Heart left ventricle (tissue), 16 donors: ENCODE measurements at regions not wholly inside any gene's neighbourhood (a gene's known extent, or its start where the extent isn't known, plus 50 kb on each side); places are given as distances from the start of the nearest gene placed in this dataset.

Experiments
- ATAC-seq, 4 donors: fragments of 200-7000 bp; cut with Tn5 transposase; one replicate each; pipeline ENCODE4 v1.9.1; 2020 to 2022; ENCODE audit warnings: moderate library complexity in 4 of 4, mild to moderate bottlenecking in 3 of 4, moderate number of reproducible peaks in 1 of 4
- DNase-seq, 5 donors: peaks; one replicate each; pipeline ENCODE4 v3.0.0-alpha.2; 2020
- H3K27ac ChIP-seq, 12 donors: fragments of 200-600 bp; sonication (generic) in 4 of 12; one replicate each; pipeline versions ENCODE4 v1.5.0 to v1.8.0; 2016 to 2022; ENCODE audit warnings: mild to moderate bottlenecking in 2 of 12
- H3K27me3 ChIP-seq, 9 donors: fragments of 200-600 bp; sonication (generic) in 2 of 9; one replicate each; pipeline versions ENCODE4 v1.5.1 to v1.8.0; 2016 to 2022; ENCODE audit warnings: mild to moderate bottlenecking in 3 of 9
- H3K36me3 ChIP-seq, 9 donors: fragments of 200-600 bp; sonication (generic) in 2 of 9; one replicate each; pipeline versions ENCODE4 v1.5.0 to v1.8.0; 2018 to 2022; ENCODE audit warnings: mild to moderate bottlenecking in 2 of 9
- H3K4me1 ChIP-seq, 12 donors: fragments of 200-600 bp; sonication (generic) in 4 of 12; one replicate each; pipeline versions ENCODE4 v1.5.0 to v1.8.0; 2016 to 2022; ENCODE audit warnings: mild to moderate bottlenecking in 3 of 12
- H3K4me3 ChIP-seq, 12 donors: fragments of 200-600 bp; sonication (generic) in 4 of 12; one replicate each; pipeline versions ENCODE4 v1.5.0 to v1.8.0; 2017 to 2022; ENCODE audit warnings: mild to moderate bottlenecking in 9 of 12, moderate library complexity in 4 of 12
- H3K9me3 ChIP-seq, 12 donors: fragments of 200-600 bp; sonication (generic) in 4 of 12; one replicate each; pipeline versions ENCODE4 v1.5.0 to v1.8.0; 2016 to 2022; ENCODE audit warnings: mild to moderate bottlenecking in 1 of 12
- CTCF ChIP-seq, 12 donors: fragments of 200-600 bp; sonication (generic) in 4 of 12; IDR thresholded peaks; one replicate each; pipeline versions ENCODE4 v1.5.0 to v1.8.0; 2018 to 2022; ENCODE audit warnings: antibody characterized with exemption in 12 of 12, mild to moderate bottlenecking in 5 of 12
- POLR2A ChIP-seq, 2 donors: fragments of 450-650 bp; IDR thresholded peaks; one replicate each; pipeline ENCODE4 v1.6.1; 2017; ENCODE audit warnings: antibody characterized with exemption in 2 of 2, mild to moderate bottlenecking in 2 of 2, moderate library complexity in 2 of 2
- WGBS, 4 donors: extraction: QIAGEN DNeasy Blood & Tissue Kit in 2 of 4; methylation state at CpG; one replicate each; pipeline versions ENCODE4 v1.1.5 to v1.1.7; 2013 to 2018; 5-methylcytosine and 5-hydroxymethylcytosine counted together
- intact Hi-C, 10 donors: fragments of 100-400 bp; cut with DNase I; formaldehyde crosslinking; loops; one replicate each; pipeline versions ENCODE4 v1.11.1 to v1.14.2; 2022
- donor health status: ischemic (EF 13 %, LVEDD 7.1; RV severe dilation, severe dysfunction).
- donor health status: healthy with polysubstance abuse.
- donor health status: DM: no; HTN: yes; CAD: no.
- donor health status: DM: no; HTN: no; CAD: no.
- donor health status: ischemic (EF 25% LVEDD 6.9; RV normal size, moderate dysfunction).
- donor health status: ischemic (EF 25% LVEDD 5.7; RV mildly dilated, moderate dysfunction).
- donor health status: healthy.
- donor health status: DM: yes; HTN: yes; CAD: no.
- donor health status: ischemic (EF 35%, LVEDD 5.7; RV mildly dilated, moderate dysfunction).
- donor health status: nonischemic (EF 11% LVEDD 7.7; RV severe dilation, severe dysfunction).
- donor health status: DM: yes; HTN: yes; CAD: no.
- donor health status: PGD.
- donor health status: ischemic (EF 29% LVEDD 5.4; RV normal size, mild dysfunction).
- donor health status: nonischemic (EF 23%, LVEDD 6.1; RV moderate dilation, normal function).

- Histone ChIP-seq H3K36me3 (no peaks in the 10 kb centered on the region), H3K4me1 (no peaks in the 10 kb centered on the region), H3K9me3 (peaks cover 0 to 24% (median 12%) of the 10 kb centered on the region in 12 donors), H3K4me3 (no peak overlapping the region), H3K27me3 (no peaks in the 10 kb centered on the region), H3K27ac (no peak overlapping the region)
- no peak for TF ChIP-seq POLR2A (IDR thresholded peaks at IDR 0.05)
- TF ChIP-seq CTCF (IDR thresholded peaks at IDR 0.05), result no peak
- ATAC-seq, result no peak
- no peak for DNase-seq
- 39 to 57% (median 40%) methylated on average over 1 of the region's 1 CpG for WGBS, 4 donors
- intact Hi-C loops, result no loop called here
Observed at GRCh38 chr5:117263231-117263630, 688.6 kb upstream of the SEMA6A start.

GRCh38 chr5:117262572-117263131 lies 688.0 kb upstream of the SEMA6A start:
- ATAC-seq (no peak), DNase-seq (no peak)
- no peaks in the 10 kb centered on the region for H3K4me1 ChIP-seq
- no peaks in the 10 kb centered on the region for H3K36me3 ChIP-seq
- intact Hi-C loops, result no loop called here
- no peak overlapping the region for H3K4me3 ChIP-seq
- peaks cover 0 to 22% (median 12%) of the 10 kb centered on the region in 12 donors for H3K9me3 ChIP-seq
- WGBS, 4 donors, result 77 to 80% (median 78%) methylated on average over 4 of the region's 4 CpGs
- no peaks in the 10 kb centered on the region for H3K27me3 ChIP-seq
- H3K27ac ChIP-seq, result no peak overlapping the region
- TF ChIP-seq CTCF (IDR thresholded peaks at IDR 0.05) (no peak), POLR2A (IDR thresholded peaks at IDR 0.05) (no peak)

- no peak for ATAC-seq
- 86 to 95% (median 90%) methylated on average over 7 of the region's 7 CpGs for WGBS, 4 donors
- intact Hi-C loops, result no loop called here
- Histone ChIP-seq H3K36me3 (no peaks in the 10 kb centered on the region), H3K9me3 (peaks cover 0 to 22% (median 12%) of the 10 kb centered on the region in 12 donors), H3K4me3 (no peak overlapping the region), H3K4me1 (no peaks in the 10 kb centered on the region), H3K27ac (no peak overlapping the region), H3K27me3 (no peaks in the 10 kb centered on the region)
- TF ChIP-seq CTCF (IDR thresholded peaks at IDR 0.05), result no peak
- no peak for TF ChIP-seq POLR2A (IDR thresholded peaks at IDR 0.05)
- no peak for DNase-seq
Observed at GRCh38 chr5:117261948-117262571, 687.4 kb upstream of the SEMA6A start.

GRCh38 chr5:117255211-117256027 lies 680.8 kb upstream of the SEMA6A start:
- DNase-seq (no peak), ATAC-seq (no peak)
- intact Hi-C loops, result no loop called here
- H3K36me3 ChIP-seq, result no peaks in the 10 kb centered on the region
- no peak overlapping the region for H3K27ac ChIP-seq
- H3K4me3 ChIP-seq, result no peak overlapping the region
- H3K9me3 ChIP-seq, result no peaks in the 10 kb centered on the region
- TF ChIP-seq CTCF (IDR thresholded peaks at IDR 0.05) (no peak), POLR2A (IDR thresholded peaks at IDR 0.05) (no peak)
- 50 to 55% (median 53%) methylated on average over 10 of the region's 10 CpGs for WGBS, 4 donors
- no peaks in the 10 kb centered on the region for H3K27me3 ChIP-seq
- H3K4me1 ChIP-seq, result no peaks in the 10 kb centered on the region
